ENCODE measurements at regions not wholly inside any gene's neighbourhood (a gene's known extent, or its start where the extent isn't known, plus 50 kb on each side); places are given as distances from the start of the nearest gene placed in this dataset.

GRCh38 chr5:97427235-97427634 lies 244.2 kb upstream of the RIOK2 start:
- TF ChIP-seq REST (IDR thresholded peaks at IDR 0.05; ENCODE audit: insufficient replicate concordance, low read depth): no peak
- no peak for TF ChIP-seq POLR2AphosphoS5 (IDR thresholded peaks at IDR 0.05; ENCODE audit: low read depth)
- TF ChIP-seq CTCF (IDR thresholded peaks at IDR 0.05; ENCODE audit: insufficient read depth, low read length): no peak
